NCI-H2029 (cell line): ENCODE measurements at regions not wholly inside any gene's neighbourhood (a gene's known extent, or its start where the extent isn't known, plus 50 kb on each side); places are given as distances from the start of the nearest gene placed in this dataset.

Experiments
- DNase-seq: peaks from one replicate; lab custom pipeline; 2025; lab: John Stamatoyannopoulos, UW

DNA sequence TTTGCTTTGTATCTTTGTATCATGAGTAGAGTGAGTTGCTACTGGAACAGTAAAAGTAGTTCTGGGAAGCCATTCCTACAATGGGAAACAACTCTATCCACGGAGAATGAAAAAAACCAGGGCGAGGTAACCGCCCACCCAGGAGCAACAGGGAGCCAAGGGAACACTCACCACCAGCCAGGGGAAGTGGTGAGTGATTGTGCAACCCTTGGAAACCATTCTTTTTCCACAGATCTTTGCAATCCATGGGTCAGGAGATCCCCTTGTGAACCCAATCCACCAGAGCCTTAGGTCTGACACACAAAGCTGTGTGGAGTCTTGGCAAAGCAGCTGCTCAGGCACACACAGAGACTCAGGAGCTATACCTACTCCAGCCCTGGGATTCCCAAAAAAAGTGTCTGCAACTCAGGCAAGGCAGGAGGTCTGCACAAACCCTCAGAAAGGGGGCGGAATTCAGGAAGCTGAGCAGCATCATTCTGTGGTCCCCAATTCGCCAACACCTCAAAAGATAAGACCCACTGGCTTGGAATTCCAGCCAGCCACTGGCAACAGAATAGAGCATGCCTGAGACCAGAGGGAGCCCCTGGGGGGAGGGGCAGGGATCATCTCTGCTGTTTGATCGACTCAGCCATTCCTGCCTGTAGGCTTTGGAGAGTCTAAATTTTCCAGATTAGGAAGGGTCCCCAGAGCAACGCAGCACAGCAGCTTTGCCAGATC, 52.1 kb upstream of the PPFIA2 start:
- no peak for DNase-seq

GRCh38 chr12:81809829-81810595, 50.9 kb upstream of the PPFIA2 start:
- no peak for DNase-seq

DNA sequence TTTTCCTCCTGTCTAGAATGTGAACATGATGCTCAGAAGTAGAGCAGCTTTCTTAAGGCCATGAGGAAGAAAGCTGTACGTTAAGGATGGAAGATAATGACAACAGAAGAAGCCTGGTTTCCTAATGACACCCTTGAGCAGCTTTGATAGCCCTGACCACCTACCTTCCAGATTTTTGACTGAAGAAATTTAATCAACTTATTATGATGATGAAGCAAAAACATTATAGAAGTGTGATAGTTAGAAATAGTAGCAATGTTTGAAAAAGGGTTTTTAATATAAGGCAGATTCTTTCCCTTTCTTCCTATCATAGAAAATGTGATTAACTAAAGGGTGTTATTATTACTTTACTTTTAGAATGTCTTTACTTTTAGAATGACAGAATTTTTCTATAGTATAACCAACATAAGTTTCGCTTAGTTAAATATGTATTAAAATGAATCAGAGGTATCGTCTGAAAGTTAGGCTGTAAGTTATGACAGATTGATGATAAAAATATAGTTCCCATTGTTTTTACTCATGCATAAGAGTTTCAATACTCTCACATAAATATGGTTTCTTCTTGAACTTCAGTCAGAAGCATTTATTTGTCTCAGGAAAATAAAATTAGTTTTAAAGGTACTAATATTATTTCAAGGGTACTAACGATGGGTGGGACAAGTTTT, 50.1 kb upstream of the PPFIA2 start:
- no peak for DNase-seq
